Urothelium cell line (cell line): ENCODE measurements at regions not wholly inside any gene's neighbourhood (a gene's known extent, or its start where the extent isn't known, plus 50 kb on each side); places are given as distances from the start of the nearest gene placed in this dataset.

Source experiments
- DNase-seq: peaks from one replicate; pipeline ENCODE4 v3.0.0; 2011; ENCODE audit warnings: low spot score, mixed read lengths
- FAIRE-seq: peaks from 2 replicates; lab custom pipeline; 2011; peaks lifted over from hg19 to GRCh38; lab: Jason Lieb, UNC

GRCh38 chr5:158143081-158143480, 284.1 kb upstream of the CLINT1 start:
- no peak for FAIRE-seq
- DNase-seq: no peak

- DNase-seq: no peak
- no peak for FAIRE-seq
These were observed 283.2 kb upstream of the CLINT1 start for GRCh38 chr5:158142156-158142555.

- DNase-seq (peak; percentile 57), FAIRE-seq (no peak)
These were observed 281.3 kb upstream of the CLINT1 start for GRCh38 chr5:158140120-158140731.

GRCh38 chr5:158139161-158139560, 280.2 kb upstream of the CLINT1 start:
- peak; percentile 13 for DNase-seq
- FAIRE-seq: no peak

- FAIRE-seq: no peak
- no peak for DNase-seq
These were observed 276.8 kb upstream of the CLINT1 start for GRCh38 chr5:158135682-158136179.

- FAIRE-seq (no peak), DNase-seq (no peak)
These were observed 274.4 kb upstream of the CLINT1 start for GRCh38 chr5:158133369-158133768.

- DNase-seq: no peak
- no peak for FAIRE-seq
These were observed 268.6 kb upstream of the CLINT1 start for GRCh38 chr5:158127536-158127935.

- FAIRE-seq (no peak), DNase-seq (no peak)
These were observed 267.8 kb upstream of the CLINT1 start for GRCh38 chr5:158126442-158127405.

- DNase-seq (no peak), FAIRE-seq (no peak)
These were observed 265.8 kb upstream of the CLINT1 start for GRCh38 chr5:158124606-158125316.

- FAIRE-seq (no peak), DNase-seq (no peak)
These were observed 264.6 kb upstream of the CLINT1 start for GRCh38 chr5:158123595-158123994.

GRCh38 chr5:158121678-158122077, 262.7 kb upstream of the CLINT1 start:
- DNase-seq: no peak
- FAIRE-seq: no peak

- no peak for DNase-seq
- no peak for FAIRE-seq
These were observed 261.8 kb upstream of the CLINT1 start for GRCh38 chr5:158120760-158121159.

GRCh38 chr5:158119961-158120723, 261.2 kb upstream of the CLINT1 start:
- no peak for FAIRE-seq
- no peak for DNase-seq

- no peak for DNase-seq
These were observed 258.7 kb upstream of the CLINT1 start for GRCh38 chr5:158117467-158118160.

GRCh38 chr5:158116965-158117364, 258.0 kb upstream of the CLINT1 start:
- DNase-seq: no peak
- FAIRE-seq: no peak

More at GRCh38 chr5:158117467-158118160, 258.7 kb upstream of the CLINT1 start:
- FAIRE-seq: no peak

- FAIRE-seq (no peak), DNase-seq (no peak)
These were observed 256.5 kb upstream of the CLINT1 start for GRCh38 chr5:158115468-158115867.

- FAIRE-seq: no peak
- no peak for DNase-seq
These were observed 249.2 kb upstream of the CLINT1 start for GRCh38 chr5:158108177-158108576.

- no peak for FAIRE-seq
- no peak for DNase-seq
These were observed 241.5 kb upstream of the CLINT1 start for GRCh38 chr5:158100373-158100888.

GRCh38 chr5:158099571-158100105, 240.7 kb upstream of the CLINT1 start:
- DNase-seq: no peak
- no peak for FAIRE-seq
